ENCODE measurements at regions not wholly inside any gene's neighbourhood (a gene's known extent, or its start where the extent isn't known, plus 50 kb on each side); places are given as distances from the start of the nearest gene placed in this dataset.

GRCh38 chr15:35693886-35694285, 147.9 kb upstream of the DPH6 start:
- TF ChIP-seq CTCF (IDR thresholded peaks at IDR 0.05) (no peak), POLR2A (IDR thresholded peaks at IDR 0.05) (no peak)

Measured in adrenal gland (tissue), 5 donors.